HG02938 (cell line): ENCODE measurements at regions not wholly inside any gene's neighbourhood (a gene's known extent, or its start where the extent isn't known, plus 50 kb on each side); places are given as distances from the start of the nearest gene placed in this dataset.
"Not testable (repeated sequence)": the region's sequence is repeated elsewhere in the genome, so short reads cannot be mapped to it uniquely, and the experiment has no call there.

Experiments used
- ATAC-seq: cut with Tn5 transposase; IDR thresholded peaks from one replicate; pipeline ENCODE4 v1.9.1; 2021; ENCODE audit warnings: mild to moderate bottlenecking, moderate library complexity; ENCODE audit not compliant: unreplicated experiment

- no peak for ATAC-seq
Observed at GRCh38 chr2:21814588-21815149, 690.9 kb downstream of the TDRD15 start.

DNA sequence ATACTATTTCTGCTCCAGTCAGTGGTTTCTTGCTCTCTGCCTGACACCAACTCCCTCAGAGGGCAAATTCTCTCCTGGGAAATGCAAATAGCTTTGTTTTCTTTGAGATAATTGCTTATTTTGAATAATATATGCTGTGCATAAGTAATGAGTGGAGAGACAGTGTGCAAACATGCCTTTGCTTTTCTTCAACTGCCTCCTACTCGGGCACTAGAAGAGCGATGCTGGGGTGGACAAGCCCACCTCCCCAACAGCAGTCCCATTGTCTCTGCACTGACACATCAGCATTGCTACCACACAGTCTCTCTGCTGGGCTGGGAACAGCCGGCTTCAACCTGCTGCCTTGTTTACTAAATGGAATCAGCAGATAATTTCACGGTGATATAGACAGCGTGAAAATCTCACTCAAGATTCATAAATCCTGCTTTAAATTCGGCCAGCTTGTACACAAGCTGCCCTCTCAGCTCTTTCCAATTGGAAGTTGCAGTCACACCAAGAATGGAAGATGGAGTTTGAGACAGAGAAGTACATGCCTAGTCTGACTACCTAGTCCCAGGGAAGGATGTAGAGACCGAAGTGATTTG lies 694.5 kb downstream of the TDRD15 start:
- ATAC-seq = no peak

- ATAC-seq = no peak
Observed at GRCh38 chr2:21819454-21819853, 695.7 kb downstream of the TDRD15 start.

DNA sequence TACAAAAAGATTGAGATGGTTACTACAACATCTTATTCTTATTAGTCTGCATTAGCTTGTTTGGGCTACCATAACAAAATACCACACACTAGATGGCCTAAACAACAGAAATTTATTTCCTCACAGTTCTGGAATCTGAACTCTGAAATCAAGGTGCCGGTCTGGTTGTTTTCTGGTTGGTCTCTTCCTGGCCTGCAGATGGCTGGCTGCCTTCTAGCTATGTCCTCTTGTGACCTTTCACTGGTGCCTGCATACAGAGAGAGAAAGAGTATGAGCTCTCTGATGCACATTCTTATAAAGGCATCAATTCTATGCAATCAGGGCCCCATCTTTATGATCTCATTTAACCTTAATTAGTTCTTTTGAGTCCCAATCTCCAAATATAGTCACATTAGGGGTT lies 696.5 kb downstream of the TDRD15 start:
- ATAC-seq = no peak

DNA sequence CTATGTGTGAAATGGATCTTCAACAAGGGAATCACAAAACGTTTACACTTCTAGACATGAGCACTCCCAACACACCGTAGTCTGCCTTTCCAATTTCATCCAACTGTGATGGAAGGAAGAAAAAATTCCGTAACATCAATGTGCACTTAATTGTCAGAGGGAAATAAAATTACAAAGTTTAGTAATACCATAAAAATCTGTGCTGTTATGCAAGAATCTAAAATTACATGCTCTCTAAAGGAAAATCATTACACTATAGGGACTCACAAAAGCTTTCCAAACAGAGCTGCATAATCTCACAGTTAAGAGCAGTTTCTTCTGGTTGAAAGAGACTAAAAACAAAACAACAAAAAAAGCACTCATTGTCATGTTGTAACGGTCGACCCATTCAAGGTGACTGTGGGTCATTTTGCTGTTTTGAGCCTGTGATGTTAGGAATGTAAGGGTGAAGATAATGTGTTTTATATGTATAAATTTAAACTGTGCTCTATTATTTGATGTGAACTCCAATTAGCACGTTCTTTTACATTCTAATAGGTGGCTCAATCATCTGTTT lies 698.0 kb downstream of the TDRD15 start:
- ATAC-seq = no peak

- ATAC-seq = no peak
Observed at GRCh38 chr2:21822505-21822904, 698.7 kb downstream of the TDRD15 start.

DNA sequence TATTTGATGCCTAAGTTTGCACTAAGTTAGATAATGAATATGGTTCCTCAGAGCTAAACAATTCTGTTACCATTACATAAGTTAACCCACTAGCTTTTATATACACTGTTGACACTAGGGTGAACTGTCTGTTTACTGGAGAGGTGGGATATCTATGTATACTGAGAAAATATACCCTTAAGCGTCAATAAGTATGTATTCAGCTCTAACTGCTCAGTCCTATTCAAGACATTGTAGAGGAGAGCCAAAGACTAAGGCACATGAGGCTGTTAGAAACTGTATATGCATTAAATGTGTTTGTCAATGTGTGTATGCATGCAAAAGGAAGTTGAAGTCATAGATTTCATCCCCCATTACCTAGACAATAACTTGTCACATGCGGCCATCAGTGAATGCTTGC lies 710.0 kb downstream of the TDRD15 start:
- ATAC-seq = no peak

DNA sequence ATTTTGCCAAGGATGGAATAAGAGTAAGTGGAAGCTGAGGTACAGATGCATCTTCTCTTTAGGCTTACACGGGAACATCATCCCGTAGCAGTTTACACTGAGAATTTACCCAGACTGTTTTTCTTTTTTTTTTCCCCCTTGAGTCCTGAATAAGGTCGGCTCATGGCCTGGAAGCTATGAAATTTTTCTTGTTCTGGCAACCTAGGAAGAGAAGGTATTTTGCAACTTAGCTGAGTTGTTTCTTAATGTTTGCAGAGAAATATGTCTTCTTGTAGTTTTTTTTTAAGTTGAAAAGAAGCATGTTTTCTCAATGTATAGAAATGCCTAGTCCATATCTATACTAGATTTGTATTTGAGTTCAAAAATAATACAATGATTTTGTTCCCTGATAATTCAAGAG lies 712.5 kb downstream of the TDRD15 start:
- no peak for ATAC-seq

- ATAC-seq = no peak
Observed at GRCh38 chr2:21836719-21837118, 713.0 kb downstream of the TDRD15 start.

DNA sequence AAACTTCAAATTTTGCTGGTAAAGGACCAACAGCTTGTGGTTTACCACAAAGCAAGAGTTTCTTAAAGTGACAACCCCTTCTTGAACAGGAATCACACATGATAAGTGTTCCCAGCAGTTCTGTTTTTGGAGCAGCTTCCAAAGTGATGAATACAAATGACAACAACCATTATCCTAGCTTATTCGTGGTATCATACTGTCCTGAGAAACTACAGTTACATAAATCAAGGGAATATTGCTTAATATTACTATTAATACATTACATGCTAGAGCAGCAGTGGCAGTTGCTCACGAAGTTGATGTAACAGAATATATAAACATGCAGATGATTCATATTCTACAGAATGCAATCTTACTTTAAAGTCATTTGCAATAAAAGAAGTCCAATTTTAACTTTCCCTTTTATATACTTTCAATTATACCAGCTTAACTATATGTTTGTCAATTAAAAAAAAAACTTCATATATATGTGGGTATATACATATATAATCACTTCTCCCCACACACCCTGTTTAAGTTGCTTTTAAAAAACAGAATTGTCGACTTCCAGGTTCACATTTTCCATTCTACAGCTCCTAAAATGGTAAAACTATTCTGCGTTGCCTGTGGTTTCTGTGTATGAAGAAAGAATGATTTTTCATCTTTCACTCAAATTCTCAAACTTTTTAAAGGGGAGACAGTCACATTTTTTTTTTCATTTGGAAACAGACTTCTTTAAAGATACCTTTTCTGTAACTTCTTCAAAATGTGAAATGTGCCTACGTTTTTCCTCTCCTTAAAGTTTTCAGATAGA lies 713.6 kb downstream of the TDRD15 start:
- ATAC-seq = no peak

DNA sequence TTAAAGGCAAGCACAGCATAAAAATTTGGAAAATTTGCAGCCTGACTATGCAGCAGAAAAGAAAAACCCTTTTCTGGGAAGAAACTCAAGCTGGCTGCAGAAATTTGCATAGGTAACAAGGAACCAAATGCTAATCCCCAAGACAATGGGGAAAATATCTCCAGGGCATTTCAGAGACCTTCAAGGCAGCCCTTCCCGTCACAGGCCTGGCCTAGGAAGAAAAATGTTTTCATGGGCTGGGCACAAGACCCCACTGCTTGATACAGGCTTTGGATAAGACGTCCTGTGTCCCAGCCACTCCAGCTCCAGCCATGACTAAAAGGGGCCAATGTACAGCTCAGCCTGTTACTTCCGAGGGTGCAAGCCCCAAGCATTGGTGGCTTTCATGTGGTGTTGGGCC lies 717.6 kb downstream of the TDRD15 start:
- no peak for ATAC-seq

- ATAC-seq = not testable (repeated sequence)
Observed at GRCh38 chr2:21850367-21850766, 726.6 kb downstream of the TDRD15 start.

GRCh38 chr2:21854938-21855337 lies 731.2 kb downstream of the TDRD15 start:
- no peak for ATAC-seq

- ATAC-seq = no peak
Observed at GRCh38 chr2:21856708-21857107, 732.9 kb downstream of the TDRD15 start.

- ATAC-seq = no peak
Observed at GRCh38 chr2:21860907-21861306, 737.1 kb downstream of the TDRD15 start.

- ATAC-seq = no peak
Observed at GRCh38 chr2:21866316-21866715, 742.5 kb downstream of the TDRD15 start.

DNA sequence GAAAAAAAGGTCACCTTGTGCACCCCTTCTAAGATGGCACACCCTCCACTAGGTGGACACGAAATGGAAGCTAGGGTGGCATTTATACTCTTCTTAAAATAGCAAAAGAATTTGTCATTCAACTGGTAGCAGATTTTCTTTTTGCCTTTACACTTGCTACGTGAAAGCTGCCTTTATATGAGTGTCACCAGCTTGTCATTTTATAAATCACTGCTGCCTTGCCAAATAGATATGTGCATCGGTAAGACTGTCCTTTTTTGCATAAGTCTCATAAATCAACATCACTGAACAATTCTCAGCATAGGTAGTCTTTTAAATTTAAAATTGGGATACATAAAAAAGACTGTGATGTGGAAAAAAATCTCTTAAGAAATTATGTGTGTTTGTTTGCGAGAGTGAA lies 764.1 kb downstream of the TDRD15 start:
- ATAC-seq = no peak

DNA sequence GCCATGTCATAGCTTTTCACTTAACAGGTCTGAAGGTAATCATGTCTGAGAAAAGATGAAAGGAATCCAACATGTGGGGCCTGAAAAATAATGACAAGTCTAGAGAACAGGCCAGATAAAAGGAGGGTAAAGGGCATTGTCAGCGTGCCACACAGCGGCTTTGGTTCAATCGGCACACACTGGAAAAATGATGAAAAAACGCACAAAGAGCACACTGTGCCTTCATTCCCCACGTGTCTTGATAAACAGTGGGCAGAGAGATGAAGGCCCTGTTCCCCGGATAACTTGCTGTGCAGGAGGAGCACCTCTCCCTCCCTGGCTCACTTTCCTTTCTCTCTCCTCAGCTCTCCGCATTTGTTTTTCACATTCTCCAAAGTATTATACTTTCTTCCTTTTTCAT lies 766.3 kb downstream of the TDRD15 start:
- no peak for ATAC-seq

- no peak for ATAC-seq
Observed at GRCh38 chr2:21890716-21891115, 766.9 kb downstream of the TDRD15 start.

DNA sequence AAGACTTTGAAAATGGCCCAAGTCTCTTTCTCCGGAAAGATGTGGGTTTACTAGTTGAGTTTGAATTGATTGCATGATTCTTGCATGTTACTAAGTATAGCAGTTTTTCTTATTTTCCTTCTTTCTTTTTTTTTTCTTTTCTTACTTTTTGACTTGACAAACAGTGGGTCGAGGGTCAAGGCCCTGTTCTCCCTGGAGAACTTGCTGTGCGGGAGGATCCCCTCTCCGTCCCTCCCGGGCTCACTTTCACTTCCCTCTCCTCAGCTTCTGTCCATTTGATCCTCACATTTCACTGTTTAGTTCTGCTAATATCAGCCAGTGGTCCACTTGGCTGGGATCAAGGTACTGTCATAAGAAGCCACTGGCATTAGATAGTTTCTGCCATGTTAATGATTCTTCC lies 767.4 kb downstream of the TDRD15 start:
- ATAC-seq = no peak

- ATAC-seq = no peak
Observed at GRCh38 chr2:21892140-21892539, 768.4 kb downstream of the TDRD15 start.

- no peak for ATAC-seq
Observed at GRCh38 chr2:21895200-21895599, 771.4 kb downstream of the TDRD15 start.
